ACHN (cell line): ENCODE measurements at regions not wholly inside any gene's neighbourhood (a gene's known extent, or its start where the extent isn't known, plus 50 kb on each side); places are given as distances from the start of the nearest gene placed in this dataset.

Experiments used
- DNase-seq: peaks from one replicate; pipeline ENCODE4 v3.0.0-alpha.2; 2015
- in situ Hi-C: cut with HindIII; loops from 2 replicates; pipeline ENCODE4 v1.10.0; 2017; ENCODE audit warnings: low sequenced_read_pairs, low pct_ligation_motif_present, low pct_unique_long_range_greater_than_20kb

DNA sequence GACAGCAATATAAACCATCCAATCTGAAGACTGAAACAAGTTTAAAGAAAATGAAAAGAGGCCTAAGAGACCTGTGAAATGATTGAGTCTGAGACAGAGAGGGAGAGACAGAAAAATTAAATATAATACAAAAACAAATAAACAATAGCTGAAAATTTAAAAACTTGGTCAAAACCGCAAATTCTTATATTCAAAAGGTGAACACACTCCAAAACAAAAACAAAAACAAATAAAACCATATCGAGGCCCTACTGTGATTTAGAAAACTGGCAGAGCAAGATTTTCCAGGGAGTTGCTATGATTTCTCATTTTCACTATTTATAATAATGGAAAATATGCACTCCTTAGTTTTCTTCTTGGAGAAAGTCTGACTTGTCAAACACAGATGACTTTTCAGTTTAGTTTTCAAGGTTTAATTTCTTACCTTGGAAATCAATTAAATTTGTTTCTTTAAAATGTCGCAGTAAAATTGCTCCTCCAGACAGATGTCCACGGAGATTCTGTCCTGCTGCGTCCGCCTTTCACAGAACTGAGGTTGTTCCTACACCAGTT lies 1420.3 kb downstream of the UQCRFS1 start:
- no peak for DNase-seq
- in situ Hi-C loops: no loop called here

- DNase-seq: no peak
- in situ Hi-C loops: no loop called here
Observed at GRCh38 chr19:27780367-27781075, 1432.4 kb downstream of the UQCRFS1 start.

DNA sequence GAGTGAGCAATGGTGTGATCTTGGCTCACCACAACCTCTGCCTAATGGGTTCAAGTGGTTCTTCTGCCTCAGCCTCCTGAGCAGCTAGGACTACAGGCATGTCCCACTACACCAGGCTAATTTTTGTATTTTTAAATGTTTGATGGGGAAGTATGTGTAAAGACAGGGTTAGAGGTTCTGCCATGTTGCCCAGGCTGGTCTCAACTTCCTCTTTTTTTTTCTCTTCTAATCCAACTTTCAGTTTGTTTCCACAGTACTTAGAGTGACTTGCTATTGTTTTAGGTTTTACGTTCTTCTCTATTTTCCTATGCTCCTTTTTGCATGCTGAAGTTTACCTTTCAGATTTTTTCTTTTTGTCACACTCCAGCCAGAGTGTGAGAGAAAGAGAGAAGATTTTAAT lies 1433.0 kb downstream of the UQCRFS1 start:
- in situ Hi-C loops: no loop called here

GRCh38 chr19:27777726-27778125 lies 1435.2 kb downstream of the UQCRFS1 start:
- DNase-seq: no peak
- in situ Hi-C loops: no loop called here

More for the DNA sequence above, 1433.0 kb downstream of the UQCRFS1 start:
- DNase-seq: no peak

DNA sequence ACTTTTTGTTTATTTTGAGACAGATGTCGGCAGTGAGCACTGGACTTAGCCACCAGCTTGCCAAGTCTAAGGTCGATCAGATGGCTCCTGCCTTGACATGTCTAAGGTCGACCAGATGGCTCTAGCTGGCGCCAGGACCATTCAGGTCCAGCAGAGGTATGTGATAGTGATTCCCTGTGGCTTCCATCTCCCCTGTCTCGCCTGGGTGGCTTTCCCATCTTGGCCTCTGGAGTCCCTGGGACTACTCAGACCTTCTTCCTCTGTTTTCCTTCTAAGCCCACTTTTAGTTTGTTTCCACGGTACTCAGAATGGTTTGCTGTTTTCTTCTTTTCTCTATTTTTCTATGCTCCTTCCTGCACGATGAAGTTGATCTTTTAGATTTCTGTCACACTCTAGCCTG lies 1435.7 kb downstream of the UQCRFS1 start:
- in situ Hi-C loops: no loop called here
- no peak for DNase-seq

- DNase-seq: no peak
- in situ Hi-C loops: no loop called here
Observed at GRCh38 chr19:27776524-27776923, 1436.4 kb downstream of the UQCRFS1 start.

GRCh38 chr19:27776020-27776419 lies 1436.9 kb downstream of the UQCRFS1 start:
- peak; percentile 32 for DNase-seq
- in situ Hi-C loops: no loop called here

DNA sequence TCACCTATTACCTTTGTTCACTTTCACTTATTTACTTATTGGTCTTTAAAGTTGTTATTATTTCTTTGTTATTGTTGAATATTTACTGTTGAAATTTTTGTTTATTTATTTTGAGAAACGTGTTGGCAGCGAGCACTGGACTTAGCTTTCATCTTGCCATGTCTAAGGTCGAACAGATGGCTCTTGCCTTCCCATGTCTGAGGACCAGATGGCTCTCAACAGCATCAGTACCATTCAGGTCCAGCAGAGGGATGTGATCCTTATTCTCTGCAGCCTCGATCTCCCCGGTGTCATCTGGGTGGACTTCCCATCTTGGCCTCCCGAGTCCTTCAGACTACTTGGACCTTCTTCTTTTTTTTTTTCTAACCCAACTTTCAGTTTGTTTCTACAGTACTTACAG lies 1437.6 kb downstream of the UQCRFS1 start:
- DNase-seq: peak; percentile 21
- in situ Hi-C loops: no loop called here

GRCh38 chr19:27774827-27775226 lies 1438.1 kb downstream of the UQCRFS1 start:
- peak; percentile 42 for DNase-seq
- in situ Hi-C loops: no loop called here

- peak; percentile 23 for DNase-seq
- in situ Hi-C loops: no loop called here
Observed at GRCh38 chr19:27774337-27774736, 1438.6 kb downstream of the UQCRFS1 start.

- DNase-seq: no peak
- in situ Hi-C loops: no loop called here
Observed at GRCh38 chr19:27773318-27774094, 1439.4 kb downstream of the UQCRFS1 start.

DNA sequence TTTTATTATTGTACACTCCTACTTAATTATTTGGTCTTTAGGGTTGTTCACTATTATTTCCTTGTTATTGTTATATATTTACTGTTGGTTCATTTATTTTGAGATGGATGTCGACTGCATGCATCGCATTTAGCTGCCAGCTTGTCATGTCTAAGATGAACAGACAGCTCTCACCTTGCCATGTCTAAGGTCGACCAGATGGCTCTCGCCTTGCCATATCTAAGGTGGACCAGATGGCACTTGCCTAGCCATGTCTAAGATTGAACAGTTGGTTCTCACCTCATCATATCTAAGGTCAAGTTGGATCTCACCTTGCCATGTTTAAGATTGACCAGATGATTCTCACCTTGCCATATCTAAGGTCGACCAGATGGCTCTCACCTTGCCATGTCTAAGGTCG lies 1440.9 kb downstream of the UQCRFS1 start:
- no peak for DNase-seq
- in situ Hi-C loops: no loop called here

DNA sequence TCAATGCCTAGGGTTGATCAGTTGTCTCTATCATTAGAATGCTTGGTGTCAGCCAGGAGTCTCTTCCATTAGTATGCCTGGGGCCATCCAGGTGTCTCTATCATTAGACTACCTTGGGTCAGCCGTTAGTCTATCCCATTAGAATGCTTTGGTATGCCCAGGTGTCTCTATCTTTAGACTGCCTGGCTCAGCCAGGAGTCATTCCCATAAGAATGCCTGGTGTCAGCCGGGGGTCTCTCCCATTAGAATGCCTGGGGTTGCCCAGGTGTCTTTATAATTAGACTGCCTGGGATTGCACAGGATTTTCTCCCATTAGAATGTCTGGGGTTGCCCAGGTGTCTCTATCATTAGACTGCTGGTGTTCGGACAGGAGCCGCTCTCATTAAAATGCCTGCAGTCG lies 1442.9 kb downstream of the UQCRFS1 start:
- in situ Hi-C loops: no loop called here
- no peak for DNase-seq

DNA sequence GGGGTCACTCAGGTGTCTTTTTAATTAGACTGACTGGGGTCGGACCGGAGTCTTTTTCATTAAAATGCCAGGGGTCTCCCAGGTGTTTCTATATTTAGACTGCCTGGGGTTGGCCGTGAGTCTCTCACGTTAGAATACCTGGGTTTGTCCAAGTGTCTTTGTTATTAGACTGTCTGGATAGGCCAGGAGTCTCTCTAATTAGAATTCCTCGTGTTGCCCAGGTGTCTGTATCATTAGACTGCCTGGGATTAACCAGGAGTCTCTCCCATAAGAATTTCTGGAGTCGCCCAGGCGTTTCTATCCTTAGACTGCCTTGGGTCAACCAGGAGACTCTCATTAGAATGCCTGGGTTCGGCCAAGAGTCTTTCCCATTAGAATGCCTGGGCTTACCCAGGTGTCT lies 1445.7 kb downstream of the UQCRFS1 start:
- in situ Hi-C loops: no loop called here
- no peak for DNase-seq

- in situ Hi-C loops: no loop called here
- no peak for DNase-seq
Observed at GRCh38 chr19:27765912-27766725, 1446.8 kb downstream of the UQCRFS1 start.

- no peak for DNase-seq
- in situ Hi-C loops: no loop called here
Observed at GRCh38 chr19:27765397-27765796, 1447.6 kb downstream of the UQCRFS1 start.

GRCh38 chr19:27764186-27764804 lies 1448.7 kb downstream of the UQCRFS1 start:
- no peak for DNase-seq
- in situ Hi-C loops: no loop called here

- DNase-seq: no peak
- in situ Hi-C loops: no loop called here
Observed at GRCh38 chr19:27762933-27763332, 1450.0 kb downstream of the UQCRFS1 start.

DNA sequence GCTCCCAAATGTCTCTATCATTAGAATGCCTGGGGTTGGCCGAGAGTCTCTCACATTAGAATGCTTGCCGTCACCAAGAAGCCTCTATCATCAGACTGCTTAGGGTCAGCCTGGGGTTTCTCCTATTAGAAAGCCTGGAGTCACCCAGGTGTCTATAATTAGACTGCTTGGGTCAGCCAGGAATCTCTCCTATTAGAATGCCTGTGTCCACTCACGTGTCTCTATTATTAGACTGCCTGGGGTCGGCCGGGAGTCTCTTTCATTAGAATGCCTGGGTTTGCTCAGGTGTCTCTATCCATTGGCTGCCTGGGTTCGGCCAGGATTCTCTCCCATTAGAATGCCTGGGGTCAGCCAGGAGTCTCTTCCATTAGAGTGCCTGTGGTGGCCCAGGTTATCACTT lies 1453.1 kb downstream of the UQCRFS1 start:
- in situ Hi-C loops: no loop called here
- no peak for DNase-seq
